ENCODE measurements at regions not wholly inside any gene's neighbourhood (a gene's known extent, or its start where the extent isn't known, plus 50 kb on each side); places are given as distances from the start of the nearest gene placed in this dataset.
A peak's percentile ranks its signal among the peaks of the same experiment; 100 is the strongest.

DNA sequence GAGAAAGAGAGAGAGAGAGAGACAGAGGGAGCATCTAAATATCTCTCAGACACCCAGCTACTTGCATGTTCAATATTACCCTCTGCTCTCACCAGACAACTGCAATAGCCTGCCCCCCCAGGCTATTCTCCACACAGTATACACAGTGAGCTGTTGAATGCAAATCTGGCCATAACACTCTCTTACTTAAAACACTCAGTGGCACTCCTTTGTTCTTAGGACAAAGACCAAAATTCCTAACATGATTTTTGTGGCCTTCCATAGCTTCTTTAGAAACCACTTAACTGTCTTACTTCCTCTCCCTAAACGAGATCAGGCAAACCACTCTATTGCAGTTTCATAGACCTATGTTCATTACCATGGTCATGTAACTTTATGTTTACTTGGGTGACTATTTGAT, 903.6 kb upstream of the AUTS2 start:
- no peak for DNase-seq (ENCODE audit: low read depth)

DNA sequence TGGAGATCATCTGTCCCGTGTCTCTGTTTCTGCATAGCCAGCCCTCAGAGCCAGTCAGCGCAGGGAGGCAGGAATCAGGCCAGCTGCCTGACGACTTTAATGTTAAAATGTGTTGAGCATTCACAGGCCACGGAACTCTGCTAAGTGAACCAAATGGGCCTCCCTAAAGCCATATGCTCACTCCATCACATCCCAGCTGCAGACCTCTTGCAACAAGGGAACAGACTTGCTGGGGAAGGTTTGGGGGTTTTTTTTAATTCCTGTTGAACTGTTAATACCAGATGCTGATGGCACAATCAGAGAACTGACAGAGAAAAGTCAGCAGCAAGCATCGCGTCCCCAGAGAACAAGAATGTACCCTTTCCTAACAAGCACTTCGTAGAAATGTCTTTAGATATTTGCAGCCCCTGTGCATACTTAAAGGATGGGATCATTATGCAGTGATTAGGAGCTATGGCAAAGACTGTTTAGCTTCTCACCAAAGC, 900.4 kb upstream of the AUTS2 start:
- DNase-seq (ENCODE audit: low read depth): no peak
- TF ChIP-seq, protein P1, sequence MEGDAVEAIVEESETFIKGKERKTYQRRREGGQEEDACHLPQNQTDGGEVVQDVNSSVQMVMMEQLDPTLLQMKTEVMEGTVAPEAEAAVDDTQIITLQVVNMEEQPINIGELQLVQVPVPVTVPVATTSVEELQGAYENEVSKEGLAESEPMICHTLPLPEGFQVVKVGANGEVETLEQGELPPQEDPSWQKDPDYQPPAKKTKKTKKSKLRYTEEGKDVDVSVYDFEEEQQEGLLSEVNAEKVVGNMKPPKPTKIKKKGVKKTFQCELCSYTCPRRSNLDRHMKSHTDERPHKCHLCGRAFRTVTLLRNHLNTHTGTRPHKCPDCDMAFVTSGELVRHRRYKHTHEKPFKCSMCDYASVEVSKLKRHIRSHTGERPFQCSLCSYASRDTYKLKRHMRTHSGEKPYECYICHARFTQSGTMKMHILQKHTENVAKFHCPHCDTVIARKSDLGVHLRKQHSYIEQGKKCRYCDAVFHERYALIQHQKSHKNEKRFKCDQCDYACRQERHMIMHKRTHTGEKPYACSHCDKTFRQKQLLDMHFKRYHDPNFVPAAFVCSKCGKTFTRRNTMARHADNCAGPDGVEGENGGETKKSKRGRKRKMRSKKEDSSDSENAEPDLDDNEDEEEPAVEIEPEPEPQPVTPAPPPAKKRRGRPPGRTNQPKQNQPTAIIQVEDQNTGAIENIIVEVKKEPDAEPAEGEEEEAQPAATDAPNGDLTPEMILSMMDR (IDR thresholded peaks at IDR 0.05; ENCODE audit: insufficient read depth, low read length, poor library complexity, severe bottlenecking): no peak
- Histone ChIP-seq H3K27me3 (ENCODE audit: control insufficient read depth, insufficient read depth, low read length) (no peaks in the 10 kb centered on the region), H3K36me3 (ENCODE audit: control insufficient read depth, insufficient read depth, low read length) (no peaks in the 10 kb centered on the region), H3K4me3 (ENCODE audit: low read depth, low read length) (no peak overlapping the region)

More for the DNA sequence above, 903.6 kb upstream of the AUTS2 start:
- Histone ChIP-seq H3K4me3 (ENCODE audit: low read depth, low read length) (no peak overlapping the region), H3K36me3 (ENCODE audit: control insufficient read depth, insufficient read depth, low read length) (no peaks in the 10 kb centered on the region), H3K27me3 (ENCODE audit: control insufficient read depth, insufficient read depth, low read length) (no peaks in the 10 kb centered on the region)
- TF ChIP-seq, protein P1 (IDR thresholded peaks at IDR 0.05; ENCODE audit: insufficient read depth, low read length, poor library complexity, severe bottlenecking): no peak

DNA sequence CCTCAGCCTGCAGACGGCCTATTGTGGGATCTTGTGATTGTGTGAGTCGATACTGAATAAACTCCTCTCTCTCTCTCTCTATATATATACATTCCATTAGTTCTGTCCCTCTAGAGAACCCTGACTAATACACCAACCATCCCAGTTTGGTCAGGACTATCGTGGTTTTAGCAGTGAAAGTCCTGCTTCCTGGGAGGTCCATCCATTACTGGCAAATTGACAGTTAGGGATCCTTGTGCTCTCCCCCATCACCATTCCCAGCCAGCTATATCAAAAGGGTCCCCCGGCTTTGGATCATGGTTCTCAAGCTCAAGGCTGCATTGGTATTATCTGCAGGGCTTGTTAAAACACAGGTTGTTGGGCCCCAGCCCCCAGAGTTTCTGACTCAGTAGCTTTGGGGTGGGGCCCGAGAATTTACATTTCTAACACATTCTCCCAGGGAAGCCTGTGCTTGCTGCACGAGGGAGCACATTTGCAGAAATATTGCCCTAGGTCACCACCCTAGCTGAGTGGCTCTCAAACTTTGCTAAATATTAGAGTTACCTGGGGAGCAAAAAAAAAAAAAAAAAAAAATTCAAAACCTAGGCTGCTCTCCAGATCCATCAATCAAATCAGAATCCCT, 899.1 kb upstream of the AUTS2 start:
- TF ChIP-seq, protein P1 (IDR thresholded peaks at IDR 0.05; ENCODE audit: insufficient read depth, low read length, poor library complexity, severe bottlenecking): no peak
- no peaks in the 10 kb centered on the region for H3K36me3 ChIP-seq (ENCODE audit: control insufficient read depth, insufficient read depth, low read length)
- H3K4me3 ChIP-seq (ENCODE audit: low read depth, low read length): no peak overlapping the region
- no peaks in the 10 kb centered on the region for H3K27me3 ChIP-seq (ENCODE audit: control insufficient read depth, insufficient read depth, low read length)
- peak; percentile 47 for DNase-seq (ENCODE audit: low read depth)

DNA sequence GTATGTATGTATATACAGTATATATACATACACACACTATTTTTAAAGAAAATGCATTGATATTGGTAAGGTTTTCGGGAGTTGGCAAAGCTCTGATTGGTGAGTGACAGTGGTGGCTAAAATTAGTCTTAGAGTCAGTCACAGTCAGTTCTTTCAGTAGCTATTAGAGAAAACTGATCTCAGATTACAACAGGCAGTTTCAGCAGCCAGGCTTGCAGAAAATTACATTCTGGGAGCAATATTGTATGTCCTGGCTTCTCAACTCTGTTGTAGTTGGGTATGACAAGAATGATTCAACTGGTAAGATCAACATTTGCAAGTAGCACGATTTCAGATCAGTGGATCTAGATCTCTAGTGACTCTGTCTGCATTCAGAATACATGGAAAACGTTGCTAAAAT, 897.9 kb upstream of the AUTS2 start:
- Histone ChIP-seq H3K27me3 (ENCODE audit: control insufficient read depth, insufficient read depth, low read length) (no peaks in the 10 kb centered on the region), H3K36me3 (ENCODE audit: control insufficient read depth, insufficient read depth, low read length) (no peaks in the 10 kb centered on the region), H3K4me3 (ENCODE audit: low read depth, low read length) (no peak overlapping the region)
- no peak for DNase-seq (ENCODE audit: low read depth)
- TF ChIP-seq, protein P1 (IDR thresholded peaks at IDR 0.05; ENCODE audit: insufficient read depth, low read length, poor library complexity, severe bottlenecking): no peak

DNA sequence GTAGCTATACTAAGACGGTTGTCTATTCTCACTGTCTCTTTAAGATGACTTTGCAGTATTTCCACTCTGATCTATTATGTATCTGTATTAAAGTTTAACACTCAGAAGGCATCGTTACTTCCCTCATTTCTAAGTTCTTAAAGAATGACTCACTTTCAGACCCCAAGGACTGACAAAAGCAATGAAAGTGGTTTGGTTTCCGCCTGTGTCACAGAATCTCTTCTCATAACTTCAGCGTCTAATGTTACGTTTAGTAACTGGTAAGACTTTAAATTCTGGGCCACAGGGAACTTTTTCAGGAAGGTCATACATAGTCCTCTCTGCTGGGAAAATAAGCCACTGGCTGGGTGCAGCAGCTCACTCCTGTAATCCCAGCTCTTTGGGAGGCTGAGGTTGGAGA, 892.0 kb upstream of the AUTS2 start:
- TF ChIP-seq, protein P1 (IDR thresholded peaks at IDR 0.05; ENCODE audit: insufficient read depth, low read length, poor library complexity, severe bottlenecking): no peak
- Histone ChIP-seq H3K36me3 (ENCODE audit: control insufficient read depth, insufficient read depth, low read length) (no peaks in the 10 kb centered on the region), H3K27me3 (ENCODE audit: control insufficient read depth, insufficient read depth, low read length) (no peaks in the 10 kb centered on the region), H3K4me3 (ENCODE audit: low read depth, low read length) (no peak overlapping the region)
- peak; percentile 84 for DNase-seq (ENCODE audit: low read depth)

DNA sequence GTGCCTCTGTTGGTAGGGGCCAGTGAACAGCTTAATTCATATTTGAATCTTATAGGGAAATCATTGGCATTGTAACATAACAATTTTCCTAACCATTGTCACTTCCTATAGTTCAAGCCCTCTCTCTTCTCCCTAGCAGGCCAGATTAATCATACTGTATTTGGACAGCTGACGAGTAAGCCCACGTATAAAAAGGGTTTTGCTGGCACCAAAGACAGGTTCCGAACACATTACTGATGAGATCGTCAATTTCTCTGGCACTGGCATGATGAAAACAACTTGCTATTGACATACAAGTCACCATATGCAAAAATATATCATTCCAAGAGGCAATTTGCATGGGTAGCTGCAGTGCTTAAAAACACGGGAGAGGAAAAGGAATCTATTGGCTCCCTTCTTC, 891.1 kb upstream of the AUTS2 start:
- no peak for DNase-seq (ENCODE audit: low read depth)
- Histone ChIP-seq H3K4me3 (ENCODE audit: low read depth, low read length) (no peak overlapping the region), H3K36me3 (ENCODE audit: control insufficient read depth, insufficient read depth, low read length) (no peaks in the 10 kb centered on the region), H3K27me3 (ENCODE audit: control insufficient read depth, insufficient read depth, low read length) (no peaks in the 10 kb centered on the region)
- TF ChIP-seq, protein P1 (IDR thresholded peaks at IDR 0.05; ENCODE audit: insufficient read depth, low read length, poor library complexity, severe bottlenecking): no peak
